Astrocyte of the hippocampus (primary cell): ENCODE measurements at regions not wholly inside any gene's neighbourhood (a gene's known extent, or its start where the extent isn't known, plus 50 kb on each side); places are given as distances from the start of the nearest gene placed in this dataset.
"Not testable (repeated sequence)": the region's sequence is repeated elsewhere in the genome, so short reads cannot be mapped to it uniquely, and the experiment has no call there.

Source experiments
- DNase-seq: peaks from one replicate; pipeline ENCODE4 v3.0.0; 2011; ENCODE audit warnings: low read depth, low spot score

- no peak for DNase-seq
Measured at GRCh38 chr13:83496501-83496900, 385.8 kb downstream of the SLITRK1 start.

GRCh38 chr13:83485101-83485500 is 397.2 kb downstream of the SLITRK1 start:
- DNase-seq = no peak

GRCh38 chr13:83471011-83471410 is 411.3 kb downstream of the SLITRK1 start:
- no peak for DNase-seq

- no peak for DNase-seq
Measured at GRCh38 chr13:83470133-83470797, 412.0 kb downstream of the SLITRK1 start.

GRCh38 chr13:83453723-83454122 is 428.6 kb downstream of the SLITRK1 start:
- DNase-seq = no peak

GRCh38 chr13:83453300-83453699 is 429.0 kb downstream of the SLITRK1 start:
- no peak for DNase-seq

GRCh38 chr13:83452292-83452950 is 429.9 kb downstream of the SLITRK1 start:
- DNase-seq = no peak

- DNase-seq = peak; percentile 5
Measured at GRCh38 chr13:83450591-83450990, 431.7 kb downstream of the SLITRK1 start.

- peak; percentile 20 for DNase-seq
Measured at GRCh38 chr13:83449668-83450395, 432.4 kb downstream of the SLITRK1 start.

- DNase-seq = no peak
Measured at GRCh38 chr13:83440465-83440864, 441.8 kb downstream of the SLITRK1 start.

GRCh38 chr13:83439464-83439863 is 442.8 kb downstream of the SLITRK1 start:
- DNase-seq = not testable (repeated sequence)

GRCh38 chr13:83423861-83424260 is 458.4 kb downstream of the SLITRK1 start:
- no peak for DNase-seq

GRCh38 chr13:83423381-83423780 is 458.9 kb downstream of the SLITRK1 start:
- DNase-seq = no peak

GRCh38 chr13:83414393-83414792 is 467.9 kb downstream of the SLITRK1 start:
- no peak for DNase-seq

GRCh38 chr13:83386609-83387008 is 495.7 kb downstream of the SLITRK1 start:
- DNase-seq = no peak

- no peak for DNase-seq
Measured at GRCh38 chr13:83378908-83379307, 503.4 kb downstream of the SLITRK1 start.

- DNase-seq = no peak
Measured at GRCh38 chr13:83377491-83377890, 504.8 kb downstream of the SLITRK1 start.

- no peak for DNase-seq
Measured at GRCh38 chr13:83372786-83373185, 509.5 kb downstream of the SLITRK1 start.

GRCh38 chr13:83365723-83366122 is 516.6 kb downstream of the SLITRK1 start:
- DNase-seq = no peak

GRCh38 chr13:83355041-83355440 is 527.2 kb downstream of the SLITRK1 start:
- no peak for DNase-seq

- no peak for DNase-seq
Measured at GRCh38 chr13:83352391-83352790, 529.9 kb downstream of the SLITRK1 start.

- no peak for DNase-seq
Measured at GRCh38 chr13:83350569-83350968, 531.7 kb downstream of the SLITRK1 start.

GRCh38 chr13:83344518-83344917 is 537.8 kb downstream of the SLITRK1 start:
- no peak for DNase-seq
